GM12878 (cell line): ENCODE measurements at regions not wholly inside any gene's neighbourhood (a gene's known extent, or its start where the extent isn't known, plus 50 kb on each side); places are given as distances from the start of the nearest gene placed in this dataset.

ENCODE experiments used
- ATAC-seq: fragments of 200-7000 bp; cut with Tn5 transposase; 3 replicates; pipeline ENCODE4 v1.9.1; 2020; ENCODE audit warnings: mild to moderate bottlenecking, moderate library complexity
- BruUV-seq: library from RNA; stranded (reverse); fragments of 400-500 nt; replicated peaks from 2 replicates; lab custom pipeline; 2021; lab: Mats Ljungman, UMichigan
- CTCF ChIA-PET: fragments of 300-600 bp; sonication (Branson Sonifier 250); formaldehyde crosslinking; extraction: SDS; loops from one replicate; lab custom pipeline; 2021; ENCODE audit warnings: inconsistent platforms; lab: Yijun Ruan, JAX
- POLR2A ChIA-PET: fragments of 350-600 bp; formaldehyde crosslinking; extraction: SDS; loops from one replicate; lab custom pipeline; 2021; ENCODE audit warnings: inconsistent platforms; lab: Charles Lee
- RAD21 ChIA-PET: fragments of 300-600 bp; sonication (Branson Sonifier 250); formaldehyde crosslinking; loops from one replicate; lab custom pipeline; 2023; ENCODE audit warnings: antibody characterized with exemption; ENCODE audit not compliant: unreplicated experiment; lab: Charles Lee
- SMC1A ChIA-PET: fragments of 300-600 bp; sonication (Branson Sonifier 250); formaldehyde crosslinking; loops from one replicate; lab custom pipeline; 2023; ENCODE audit not compliant: unreplicated experiment, uncharacterized antibody; lab: Charles Lee
- DNase-seq: peaks from one replicate; pipeline ENCODE4 v3.0.0-alpha.2; 2011; ENCODE audit warnings: low read depth, low spot score
- FAIRE-seq: peaks from 3 replicates; lab custom pipeline; 2011; peaks lifted over from hg19 to GRCh38; lab: Jason Lieb, UNC
- H2AFZ ChIP-seq: 2 replicates; pipeline ENCODE4 v1.6.0; 2011; ENCODE audit warnings: low read depth, low read length, control low read depth; ENCODE audit not compliant: control insufficient read depth
- H3K27ac ChIP-seq: 2 replicates; pipeline ENCODE4 v1.5.1; 2011; ENCODE audit warnings: control low read depth; ENCODE audit not compliant: control insufficient read depth, insufficient read depth
- H3K27me3 ChIP-seq, 2 experiments: replicated peaks in 1 of 2; 2 replicates each; pipeline versions ENCODE4 v1.6.0 to v1.6.1; 2011; ENCODE audit warnings: low read length in 1 of 2; ENCODE audit not compliant: control insufficient read depth in 2 of 2, insufficient read depth in 2 of 2
- H3K36me3 ChIP-seq, 2 experiments: 2 replicates each; pipeline ENCODE4 v1.5.1; 2011; ENCODE audit warnings: low read length in 1 of 2; ENCODE audit not compliant: control insufficient read depth in 2 of 2, insufficient read depth in 2 of 2
- H3K4me1 ChIP-seq: 2 replicates; pipeline ENCODE4 v1.6.1; 2011; ENCODE audit warnings: mild to moderate bottlenecking, low read length, moderate library complexity, mixed read lengths; ENCODE audit not compliant: control insufficient read depth, insufficient read depth
- H3K4me2 ChIP-seq: 2 replicates; pipeline ENCODE4 v1.6.0; 2011; ENCODE audit warnings: control low read depth; ENCODE audit not compliant: control insufficient read depth, insufficient read depth
- H3K4me3 ChIP-seq: fragments of 200-600 bp; sonication (generic); 2 replicates; pipeline ENCODE4 v1.5.1; 2016
- H3K79me2 ChIP-seq: 2 replicates; pipeline ENCODE4 v1.6.0; 2011; ENCODE audit warnings: low read length; ENCODE audit not compliant: control insufficient read depth, insufficient read depth
- H3K9ac ChIP-seq: 2 replicates; pipeline ENCODE4 v1.8.0; 2011; ENCODE audit warnings: low read length, control low read depth, mixed read lengths; ENCODE audit not compliant: control insufficient read depth, insufficient read depth
- H3K9me3 ChIP-seq: replicated peaks from 3 replicates; pipeline ENCODE4 v1.5.1; 2011; ENCODE audit warnings: mild to moderate bottlenecking, low read length; ENCODE audit not compliant: control insufficient read depth, insufficient read depth
- H4K20me1 ChIP-seq: 2 replicates; pipeline ENCODE4 v1.6.0; 2011; ENCODE audit not compliant: control insufficient read depth, insufficient read depth
- CHD4 ChIP-seq: fragments of 200-600 bp; sonication (generic); IDR thresholded peaks from 2 replicates; pipeline ENCODE4 v1.6.1; 2016; ENCODE audit warnings: mild to moderate bottlenecking
- CREB1 ChIP-seq: IDR thresholded peaks from 2 replicates; pipeline ENCODE4 v1.6.1; 2012; ENCODE audit warnings: low read depth, mild to moderate bottlenecking, inconsistent platforms
- CUX1 ChIP-seq: IDR thresholded peaks from 2 replicates; pipeline ENCODE4 v1.6.1; 2012; ENCODE audit warnings: improper control_type of control experiment, low read depth, low read length; ENCODE audit not compliant: insufficient replicate concordance
- E2F8 ChIP-seq: fragments of 450-650 bp; IDR thresholded peaks from 2 replicates; pipeline ENCODE4 v1.6.1; 2018; ENCODE audit warnings: mild to moderate bottlenecking, low read depth, moderate library complexity; ENCODE audit not compliant: partially characterized antibody
- HDAC2 ChIP-seq: fragments of 200-600 bp; sonication (generic); IDR thresholded peaks from 2 replicates; pipeline ENCODE4 v1.6.1; 2017
- HDGF ChIP-seq: fragments of 450-650 bp; IDR thresholded peaks from 2 replicates; pipeline ENCODE4 v1.6.1; 2016; ENCODE audit warnings: antibody characterized with exemption
- PRDM15 ChIP-seq: fragments of 450-650 bp; formaldehyde crosslinking; IDR thresholded peaks from 2 replicates; pipeline ENCODE4 v1.4.0; 2020; ENCODE audit warnings: mild to moderate bottlenecking, moderate library complexity
- RCOR1 ChIP-seq: conservative IDR thresholded peaks from 2 replicates; pipeline ENCODE4 v1.6.1; 2012; ENCODE audit warnings: low read depth, low read length, improper control_type of control experiment
- RFX5 ChIP-seq: IDR thresholded peaks from 2 replicates; pipeline ENCODE4 v1.6.1; 2011; ENCODE audit warnings: low read depth, low read length, improper control_type of control experiment
- YBX1 ChIP-seq: fragments of 450-650 bp; IDR thresholded peaks from 2 replicates; pipeline ENCODE4 v1.6.1; 2016; ENCODE audit warnings: antibody characterized with exemption
- WGBS: methylation state at CpG from one replicate; pipeline ENCODE4 v1.1.6; 2016; ENCODE audit warnings: low lambda C conversion rate; ENCODE audit not compliant: insufficient replicate concordance, insufficient coverage; ENCODE audit errors: missing lambda C conversion rate; 5-methylcytosine and 5-hydroxymethylcytosine counted together
- in situ Hi-C: fragments of 300-500 bp; cut with MboI; formaldehyde crosslinking; loops from 9 replicates; pipeline ENCODE4 v1.14.3; 2018; ENCODE audit warnings: mixed read lengths
- intact Hi-C: fragments of 100-400 bp; cut with micrococcal nuclease; formaldehyde crosslinking; loops from one replicate; pipeline ENCODE4 v1.14.2; 2022; ENCODE audit not compliant: unreplicated experiment

GRCh38 chr1:233482388-233482787, 131.5 kb upstream of the KCNK1 start:
- intact Hi-C loops, result no loop called here
- Histone ChIP-seq H3K9me3 (no peaks in the 10 kb centered on the region), H3K4me3 (no peak overlapping the region), H3K27me3 (no peaks in the 10 kb centered on the region), H4K20me1 (no peaks in the 10 kb centered on the region), H3K36me3 (no peaks in the 10 kb centered on the region), H3K9ac (no peak overlapping the region), H3K27ac (no peak overlapping the region), H3K4me2 (no peak overlapping the region), H3K4me1 (peaks cover 3% of the 10 kb centered on the region; the same call in 1 of the 2 replicates), H3K79me2 (no peaks in the 10 kb centered on the region), H2AFZ (no peak overlapping the region)
- in situ Hi-C loops, result no loop called here
- 73% methylated on average over 3 of the region's 3 CpGs for WGBS
- ATAC-seq, result no peak
- ChIA-PET CTCF (interaction anchor here (0.7 to 1.5 kb wide), 5 partner anchors 16 to 218 kb away, joined by 3 to 10 read pairs (median 3); no protein-coding TSS in a partner anchor), RAD21 (interaction anchor here (3.4 kb wide), 1 partner anchor 41 kb away, joined by 13 read pairs; no protein-coding TSS in a partner anchor), SMC1A (interaction anchor here (0.8 to 1.5 kb wide), 4 partner anchors 30 to 309 kb away, joined by 3 to 5 read pairs (median 3); no protein-coding TSS in a partner anchor), POLR2A (no interaction called here)
- no peak for FAIRE-seq
- BruUV-seq, result no TSS peak
- no peak for TF ChIP-seq CREB1
- TF ChIP-seq PRDM15 (CRISPR knock-in tag), result no peak
- TF ChIP-seq CHD4, result no peak
- no peak for TF ChIP-seq CUX1
- no peak for TF ChIP-seq RFX5
- TF ChIP-seq RCOR1, result no peak
- TF ChIP-seq HDAC2, result no peak
- no peak for TF ChIP-seq HDGF
- TF ChIP-seq YBX1, result no peak
- TF ChIP-seq E2F8, result no peak
- no peak for DNase-seq
